HFFc6 (cell line): ENCODE measurements at regions not wholly inside any gene's neighbourhood (a gene's known extent, or its start where the extent isn't known, plus 50 kb on each side); places are given as distances from the start of the nearest gene placed in this dataset.
A peak's percentile ranks its signal among the peaks of the same experiment; 100 is the strongest.

Experiments used
- DNase-seq: peaks from one replicate; pipeline ENCODE4 v3.0.0-alpha.2; 2018
- H3K27ac Mint-ChIP-seq: 2 replicates; pipeline ENCODE4 v1.8.0; 2020; ENCODE audit warnings: mild to moderate bottlenecking, mixed read lengths
- H3K27me3 Mint-ChIP-seq: 2 replicates; pipeline ENCODE4 v1.8.0; 2021; ENCODE audit warnings: mild to moderate bottlenecking, moderate library complexity, mixed read lengths; ENCODE audit not compliant: insufficient read depth
- H3K36me3 Mint-ChIP-seq: 2 replicates; pipeline ENCODE4 v1.8.0; 2021; ENCODE audit warnings: low read depth, mixed read lengths
- H3K4me1 Mint-ChIP-seq: 2 replicates; pipeline ENCODE4 v1.8.0; 2020; ENCODE audit warnings: low read depth, mixed read lengths
- H3K4me3 Mint-ChIP-seq: 2 replicates; pipeline ENCODE4 v1.8.0; 2020; ENCODE audit warnings: mild to moderate bottlenecking, moderate library complexity, mixed read lengths
- H3K9me3 Mint-ChIP-seq: 2 replicates; pipeline ENCODE4 v1.8.0; 2020; ENCODE audit warnings: mild to moderate bottlenecking, mixed read lengths
- CTCF ChIP-seq: fragments of 200-600 bp; sonication (generic); IDR thresholded peaks from 2 replicates; pipeline ENCODE4 v1.5.0; 2021; ENCODE audit warnings: antibody characterized with exemption, mild to moderate bottlenecking

- TF ChIP-seq CTCF = no peak
- no peak for DNase-seq
- Mint-ChIP-seq H3K36me3 (peaks cover 2% of the 10 kb centered on the region; the same call in 1 of the 2 replicates), H3K9me3 (no peaks in the 10 kb centered on the region; the same call in 1 of the 2 replicates), H3K4me1 (peaks cover 52% of the 10 kb centered on the region), H3K27me3 (no peaks in the 10 kb centered on the region), H3K27ac (peak overlapping the region; percentile 91; the same call in 1 of the 2 replicates), H3K4me3 (no peak overlapping the region)
Measured at GRCh38 chr10:63697956-63698786, 177.0 kb downstream of the REEP3 start.

GRCh38 chr10:63698787-63699150, 177.6 kb downstream of the REEP3 start:
- H3K36me3 Mint-ChIP-seq = no peaks in the 10 kb centered on the region; the same call in 1 of the 2 replicates
- no peaks in the 10 kb centered on the region for H3K9me3 Mint-ChIP-seq
- no peak for DNase-seq
- no peaks in the 10 kb centered on the region for H3K27me3 Mint-ChIP-seq
- no peak; the same call in 1 of the 2 replicates for TF ChIP-seq CTCF
- H3K27ac Mint-ChIP-seq = peak overlapping the region; percentile 91
- no peak overlapping the region for H3K4me3 Mint-ChIP-seq
- H3K4me1 Mint-ChIP-seq = peaks cover 56% of the 10 kb centered on the region

- no peaks in the 10 kb centered on the region for H3K27me3 Mint-ChIP-seq
- no peak for TF ChIP-seq CTCF
- H3K4me1 Mint-ChIP-seq = peaks cover 56% of the 10 kb centered on the region
- H3K27ac Mint-ChIP-seq = peak overlapping the region; percentile 91
- peak; percentile 96 for DNase-seq
- H3K9me3 Mint-ChIP-seq = no peaks in the 10 kb centered on the region
- H3K36me3 Mint-ChIP-seq = peaks cover 3% of the 10 kb centered on the region; the same call in 1 of the 2 replicates
- H3K4me3 Mint-ChIP-seq = peak overlapping the region; percentile 69
Measured at GRCh38 chr10:63699785-63700613, 178.8 kb downstream of the REEP3 start.

GRCh38 chr10:63700631-63701156, 179.5 kb downstream of the REEP3 start:
- Mint-ChIP-seq H3K27me3 (no peaks in the 10 kb centered on the region), H3K9me3 (no peaks in the 10 kb centered on the region), H3K4me1 (peaks cover 54% of the 10 kb centered on the region), H3K36me3 (peaks cover 3% of the 10 kb centered on the region; the same call in 1 of the 2 replicates), H3K4me3 (peak overlapping the region; percentile 69), H3K27ac (peak overlapping the region; percentile 91)
- no peak for TF ChIP-seq CTCF
- DNase-seq = no peak

GRCh38 chr10:63702092-63702491, 180.9 kb downstream of the REEP3 start:
- TF ChIP-seq CTCF = no peak
- Mint-ChIP-seq H3K4me3 (no peak overlapping the region), H3K27me3 (no peaks in the 10 kb centered on the region), H3K27ac (no peak overlapping the region), H3K4me1 (peaks cover 49% of the 10 kb centered on the region), H3K36me3 (peaks cover 3% of the 10 kb centered on the region; the same call in 1 of the 2 replicates), H3K9me3 (no peaks in the 10 kb centered on the region)
- DNase-seq = no peak
